ENCODE measurements at regions not wholly inside any gene's neighbourhood (a gene's known extent, or its start where the extent isn't known, plus 50 kb on each side); places are given as distances from the start of the nearest gene placed in this dataset.
A peak's percentile ranks its signal among the peaks of the same experiment; 100 is the strongest.
"Not testable (repeated sequence)": the region's sequence is repeated elsewhere in the genome, so short reads cannot be mapped to it uniquely, and the experiment has no call there.

GRCh38 chr20:41715526-41715925, 97.3 kb upstream of the CHD6 start:
- no peak for DNase-seq

GRCh38 chr20:41714030-41714429, 95.9 kb upstream of the CHD6 start:
- no peak for DNase-seq

GRCh38 chr20:41704896-41705295, 86.7 kb upstream of the CHD6 start:
- no peak for DNase-seq

GRCh38 chr20:41702647-41703046, 84.5 kb upstream of the CHD6 start:
- DNase-seq, result no peak

GRCh38 chr20:41701588-41702348, 83.6 kb upstream of the CHD6 start:
- no peak for DNase-seq

GRCh38 chr20:41699673-41700072, 81.5 kb upstream of the CHD6 start:
- DNase-seq, result not testable (repeated sequence)

- no peak for DNase-seq
Observed at GRCh38 chr20:41697861-41698559, 79.8 kb upstream of the CHD6 start.

- no peak for DNase-seq
Observed at GRCh38 chr20:41696428-41696827, 78.3 kb upstream of the CHD6 start.

GRCh38 chr20:41694796-41695195, 76.6 kb upstream of the CHD6 start:
- no peak for DNase-seq

GRCh38 chr20:41693136-41693979, 75.2 kb upstream of the CHD6 start:
- DNase-seq, result peak; percentile 57

GRCh38 chr20:41692479-41693135, 74.4 kb upstream of the CHD6 start:
- DNase-seq, result no peak

GRCh38 chr20:41691443-41691842, 73.3 kb upstream of the CHD6 start:
- no peak for DNase-seq

- DNase-seq, result no peak
Observed at GRCh38 chr20:41690702-41691101, 72.5 kb upstream of the CHD6 start.

GRCh38 chr20:41686961-41687360, 68.8 kb upstream of the CHD6 start:
- DNase-seq, result no peak

- not testable (repeated sequence) for DNase-seq
Observed at GRCh38 chr20:41685145-41685544, 67.0 kb upstream of the CHD6 start.

GRCh38 chr20:41678799-41679198, 60.6 kb upstream of the CHD6 start:
- DNase-seq, result no peak

- no peak for DNase-seq
Observed at GRCh38 chr20:41672282-41672681, 54.1 kb upstream of the CHD6 start.

GRCh38 chr20:41671143-41671542, 53.0 kb upstream of the CHD6 start:
- no peak for DNase-seq

GRCh38 chr20:41670631-41671030, 52.5 kb upstream of the CHD6 start:
- no peak for DNase-seq

- no peak for DNase-seq
Observed at GRCh38 chr20:41669708-41670263, 51.6 kb upstream of the CHD6 start.

- no peak for DNase-seq
Observed at GRCh38 chr20:41668057-41668749, 50.0 kb upstream of the CHD6 start.

All from NK-92 treated with Interleukin-12 subunit alpha and Interleukin-12 subunit beta, amount 100 ng/mL, for 24 hours (cell line).